ENCODE measurements at regions not wholly inside any gene's neighbourhood (a gene's known extent, or its start where the extent isn't known, plus 50 kb on each side); places are given as distances from the start of the nearest gene placed in this dataset.

DNA sequence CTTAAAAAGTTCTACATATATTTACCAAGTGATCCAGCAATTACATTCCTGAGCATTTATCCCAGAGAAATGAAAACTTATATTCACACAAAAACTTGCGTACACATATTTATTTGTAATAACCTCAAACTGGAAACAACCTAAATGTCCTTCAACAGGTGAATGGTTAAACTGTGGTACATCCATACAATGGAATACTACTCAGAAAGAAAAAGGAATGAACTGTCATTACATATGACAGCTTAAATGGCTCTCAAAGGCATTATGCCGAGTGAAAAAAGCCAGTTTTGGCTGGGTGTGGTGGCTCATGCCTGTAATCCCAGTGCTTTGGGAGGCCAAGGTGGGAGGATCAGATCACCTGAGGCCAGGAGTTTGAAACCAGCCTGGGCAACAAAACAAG is 79.1 kb upstream of the DYNC1I2 start:
- no peak for DNase-seq (ENCODE audit: low read depth)
- CTCF ChIA-PET, result interaction anchor here (1.3 to 1.4 kb wide), 2 partner anchors 9 to 96 kb away, joined by 4 to 5 read pairs; no protein-coding TSS in a partner anchor
- no peak for TF ChIP-seq CTCF (IDR thresholded peaks at IDR 0.05; ENCODE audit: insufficient read depth, low read depth, low read length)
- no peaks in the 10 kb centered on the region for H3K36me3 ChIP-seq (ENCODE audit: control insufficient read depth, insufficient read depth, low read length)
- H3K4me3 ChIP-seq (ENCODE audit: low read depth, low read length), result no peak overlapping the region
- 0 out of 2 replicates have a peak, but pooled peaks cover 2% of the 10 kb centered on the region for H3K27me3 ChIP-seq (ENCODE audit: control insufficient read depth, insufficient read depth, low read length)
- POLR2A ChIA-PET, result no interaction called here

- Histone ChIP-seq H3K36me3 (ENCODE audit: control insufficient read depth, insufficient read depth, low read length) (no peaks in the 10 kb centered on the region), H3K4me3 (ENCODE audit: low read depth, low read length) (no peak overlapping the region), H3K27me3 (ENCODE audit: control insufficient read depth, insufficient read depth, low read length) (0 out of 2 replicates have a peak, but pooled peaks cover 2% of the 10 kb centered on the region)
- ChIA-PET POLR2A (no interaction called here), CTCF (interaction anchor here (0.6 to 7.4 kb wide), 3 partner anchors 12 to 21 kb away, joined by 3 to 62 read pairs (median 4); no protein-coding TSS in a partner anchor)
- TF ChIP-seq CTCF (IDR thresholded peaks at IDR 0.05; ENCODE audit: insufficient read depth, low read depth, low read length), result no peak
- no peak for DNase-seq (ENCODE audit: low read depth)
Measured at GRCh38 chr2:171610824-171611223, 76.4 kb upstream of the DYNC1I2 start.

- ChIA-PET CTCF (interaction anchor here (1.1 to 7.4 kb wide), 2 partner anchors 9 to 16 kb away, joined by 4 to 62 read pairs; no protein-coding TSS in a partner anchor), POLR2A (no interaction called here)
- peaks cover 6% of the 10 kb centered on the region; the same call in 1 of the 2 replicates for H3K27me3 ChIP-seq (ENCODE audit: control insufficient read depth, insufficient read depth, low read length)
- no peak for TF ChIP-seq CTCF (IDR thresholded peaks at IDR 0.05; ENCODE audit: insufficient read depth, low read depth, low read length)
- no peak overlapping the region for H3K4me3 ChIP-seq (ENCODE audit: low read depth, low read length)
- DNase-seq (ENCODE audit: low read depth), result no peak
- H3K36me3 ChIP-seq (ENCODE audit: control insufficient read depth, insufficient read depth, low read length), result no peaks in the 10 kb centered on the region
Measured at GRCh38 chr2:171615069-171615468, 72.2 kb upstream of the DYNC1I2 start.

DNA sequence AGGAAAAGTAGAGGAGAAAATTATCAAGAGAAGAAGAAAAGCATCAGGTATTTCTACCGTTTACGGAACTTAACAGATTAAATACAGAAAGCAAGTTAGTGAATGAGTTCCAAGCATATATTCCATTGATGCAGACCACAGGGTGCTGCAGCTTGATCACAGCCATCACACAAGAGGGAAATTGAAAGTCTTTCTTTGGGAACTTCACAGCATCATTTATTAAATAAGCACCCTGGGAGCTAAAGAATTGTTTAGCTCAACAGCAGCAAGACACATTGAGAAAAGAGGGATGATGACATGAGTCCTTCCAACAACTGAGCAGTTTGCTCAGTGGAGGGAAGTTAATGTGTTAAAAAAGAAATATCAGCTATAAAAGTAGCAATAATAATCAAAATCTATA is 69.3 kb upstream of the DYNC1I2 start:
- H3K36me3 ChIP-seq (ENCODE audit: control insufficient read depth, insufficient read depth, low read length), result no peaks in the 10 kb centered on the region
- DNase-seq (ENCODE audit: low read depth), result no peak
- no peak for TF ChIP-seq CTCF (IDR thresholded peaks at IDR 0.05; ENCODE audit: insufficient read depth, low read depth, low read length)
- ChIA-PET CTCF (interaction anchor here (0.6 to 1.4 kb wide), 4 partner anchors 18 to 72 kb away, joined by 3 to 4 read pairs (median 3); no protein-coding TSS in a partner anchor), POLR2A (no interaction called here)
- H3K27me3 ChIP-seq (ENCODE audit: control insufficient read depth, insufficient read depth, low read length), result peaks cover 6% of the 10 kb centered on the region
- no peak overlapping the region for H3K4me3 ChIP-seq (ENCODE audit: low read depth, low read length)

DNA sequence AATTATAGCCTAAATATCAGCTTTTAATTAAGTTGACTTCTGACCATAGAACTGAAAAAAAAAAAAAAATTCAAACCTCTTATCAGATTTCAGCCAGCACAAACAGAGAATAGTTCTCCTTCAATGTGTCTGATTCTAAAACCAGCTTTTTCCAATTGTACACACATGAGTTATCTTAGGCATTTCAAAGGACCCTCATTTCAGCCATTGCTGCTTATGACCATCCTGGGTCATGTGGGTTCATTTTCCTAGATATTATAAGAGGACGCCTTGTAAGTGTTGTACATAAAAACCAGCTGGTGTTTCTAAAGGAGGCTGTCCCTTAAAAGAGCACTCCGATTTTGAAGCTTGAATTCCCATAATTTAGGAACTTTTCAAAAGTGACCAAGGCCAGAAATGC is 62.3 kb upstream of the DYNC1I2 start:
- Histone ChIP-seq H3K36me3 (ENCODE audit: control insufficient read depth, insufficient read depth, low read length) (no peaks in the 10 kb centered on the region), H3K27me3 (ENCODE audit: control insufficient read depth, insufficient read depth, low read length) (peaks cover 10% of the 10 kb centered on the region), H3K4me3 (ENCODE audit: low read depth, low read length) (no peak overlapping the region)
- DNase-seq (ENCODE audit: low read depth), result no peak
- no peak for TF ChIP-seq CTCF (IDR thresholded peaks at IDR 0.05; ENCODE audit: insufficient read depth, low read depth, low read length)
- POLR2A ChIA-PET, result no interaction called here
- CTCF ChIA-PET, result interaction anchor here (1.2 to 1.6 kb wide), 4 partner anchors 10 to 42 kb away, joined by 3 to 5 read pairs (median 4); no protein-coding TSS in a partner anchor
